ENCODE measurements at regions not wholly inside any gene's neighbourhood (a gene's known extent, or its start where the extent isn't known, plus 50 kb on each side); places are given as distances from the start of the nearest gene placed in this dataset.

GRCh38 chr3:178297199-178297598 lies 239.0 kb upstream of the KCNMB2 start:
- no peak for TF ChIP-seq CTCF (IDR thresholded peaks at IDR 0.05; ENCODE audit: insufficient read depth in 1 of 2, low read depth in 1 of 2, low read length in 1 of 2, severe bottlenecking in 1 of 2, unreplicated experiment in 1 of 2)
- no peaks in the 10 kb centered on the region for H3K4me1 Mint-ChIP-seq (ENCODE audit: low read depth, unreplicated experiment)
- no peak overlapping the region for H3K4me3 Mint-ChIP-seq (ENCODE audit: unreplicated experiment)
- DNase-seq: no peak
- no peak overlapping the region for H3K27ac Mint-ChIP-seq (ENCODE audit: unreplicated experiment)
- ChIA-PET CTCF (no interaction called here), POLR2A (no interaction called here)
- intact Hi-C loops (cut with micrococcal nuclease; ENCODE audit: unreplicated experiment): no loop called here
- no peaks in the 10 kb centered on the region for H3K36me3 Mint-ChIP-seq (ENCODE audit: insufficient read depth, unreplicated experiment)
- no TSS peak for BruUV-seq (replicated peaks)
- no peaks in the 10 kb centered on the region for H3K4me1 ChIP-seq
- no peaks in the 10 kb centered on the region for H3K27me3 ChIP-seq (replicated peaks; ENCODE audit: control insufficient read depth, insufficient read depth, low read length)
- H3K9me3 ChIP-seq: no peaks in the 10 kb centered on the region
- no peak overlapping the region for H3K4me3 ChIP-seq (ENCODE audit: low read depth, low read length)
- no peaks in the 10 kb centered on the region for H3K27me3 Mint-ChIP-seq (ENCODE audit: insufficient read depth, unreplicated experiment)
- H3K9me3 Mint-ChIP-seq (ENCODE audit: unreplicated experiment): no peaks in the 10 kb centered on the region
- H3K36me3 ChIP-seq (ENCODE audit: control insufficient read depth, insufficient read depth, low read length): no peaks in the 10 kb centered on the region

- POLR2A ChIA-PET: no interaction called here
- no peak overlapping the region for H3K4me3 Mint-ChIP-seq (ENCODE audit: unreplicated experiment)
Observed at GRCh38 chr3:178297740-178298139, 238.5 kb upstream of the KCNMB2 start.

GRCh38 chr3:178300441-178300959 lies 235.7 kb upstream of the KCNMB2 start:
- no peaks in the 10 kb centered on the region for H3K27me3 ChIP-seq (replicated peaks; ENCODE audit: control insufficient read depth, insufficient read depth, low read length)
- intact Hi-C loops (cut with micrococcal nuclease; ENCODE audit: unreplicated experiment): no loop called here
- ChIA-PET POLR2A (no interaction called here), CTCF (no interaction called here)
- Mint-ChIP-seq H3K4me3 (ENCODE audit: unreplicated experiment) (no peak overlapping the region), H3K36me3 (ENCODE audit: insufficient read depth, unreplicated experiment) (no peaks in the 10 kb centered on the region), H3K9me3 (ENCODE audit: unreplicated experiment) (no peaks in the 10 kb centered on the region), H3K4me1 (ENCODE audit: low read depth, unreplicated experiment) (no peaks in the 10 kb centered on the region), H3K27me3 (ENCODE audit: insufficient read depth, unreplicated experiment) (no peaks in the 10 kb centered on the region), H3K27ac (ENCODE audit: unreplicated experiment) (no peak overlapping the region)
- H3K36me3 ChIP-seq (ENCODE audit: control insufficient read depth, insufficient read depth, low read length): no peaks in the 10 kb centered on the region
- no TSS peak for BruUV-seq (replicated peaks)
- no peak for TF ChIP-seq CTCF (IDR thresholded peaks at IDR 0.05; ENCODE audit: insufficient read depth in 1 of 2, low read depth in 1 of 2, low read length in 1 of 2, severe bottlenecking in 1 of 2, unreplicated experiment in 1 of 2)
- no peak for DNase-seq
- H3K4me1 ChIP-seq: no peaks in the 10 kb centered on the region
- no peaks in the 10 kb centered on the region for H3K9me3 ChIP-seq
- no peak overlapping the region for H3K4me3 ChIP-seq (ENCODE audit: low read depth, low read length)

More at GRCh38 chr3:178297740-178298139, 238.5 kb upstream of the KCNMB2 start:
- no peaks in the 10 kb centered on the region for H3K27me3 ChIP-seq (replicated peaks; ENCODE audit: control insufficient read depth, insufficient read depth, low read length)
- DNase-seq: no peak
- Mint-ChIP-seq H3K36me3 (ENCODE audit: insufficient read depth, unreplicated experiment) (no peaks in the 10 kb centered on the region), H3K9me3 (ENCODE audit: unreplicated experiment) (no peaks in the 10 kb centered on the region), H3K27me3 (ENCODE audit: insufficient read depth, unreplicated experiment) (no peaks in the 10 kb centered on the region), H3K4me1 (ENCODE audit: low read depth, unreplicated experiment) (no peaks in the 10 kb centered on the region), H3K27ac (ENCODE audit: unreplicated experiment) (no peak overlapping the region)
- BruUV-seq (replicated peaks): no TSS peak
- no peak for TF ChIP-seq CTCF (IDR thresholded peaks at IDR 0.05; ENCODE audit: insufficient read depth in 1 of 2, low read depth in 1 of 2, low read length in 1 of 2, severe bottlenecking in 1 of 2, unreplicated experiment in 1 of 2)
- no peaks in the 10 kb centered on the region for H3K9me3 ChIP-seq
- no peaks in the 10 kb centered on the region for H3K4me1 ChIP-seq
- H3K4me3 ChIP-seq (ENCODE audit: low read depth, low read length): no peak overlapping the region
- intact Hi-C loops (cut with micrococcal nuclease; ENCODE audit: unreplicated experiment): no loop called here
- CTCF ChIA-PET: no interaction called here
- H3K36me3 ChIP-seq (ENCODE audit: control insufficient read depth, insufficient read depth, low read length): no peaks in the 10 kb centered on the region

Data from Caco-2 (cell line).